TTC549 (cell line): ENCODE measurements at regions not wholly inside any gene's neighbourhood (a gene's known extent, or its start where the extent isn't known, plus 50 kb on each side); places are given as distances from the start of the nearest gene placed in this dataset.
"Not testable (repeated sequence)": the region's sequence is repeated elsewhere in the genome, so short reads cannot be mapped to it uniquely, and the experiment has no call there.

Experiments
- FAIRE-seq: peaks from 2 replicates; lab custom pipeline; 2012; peaks lifted over from hg19 to GRCh38; lab: Jason Lieb, UNC

DNA sequence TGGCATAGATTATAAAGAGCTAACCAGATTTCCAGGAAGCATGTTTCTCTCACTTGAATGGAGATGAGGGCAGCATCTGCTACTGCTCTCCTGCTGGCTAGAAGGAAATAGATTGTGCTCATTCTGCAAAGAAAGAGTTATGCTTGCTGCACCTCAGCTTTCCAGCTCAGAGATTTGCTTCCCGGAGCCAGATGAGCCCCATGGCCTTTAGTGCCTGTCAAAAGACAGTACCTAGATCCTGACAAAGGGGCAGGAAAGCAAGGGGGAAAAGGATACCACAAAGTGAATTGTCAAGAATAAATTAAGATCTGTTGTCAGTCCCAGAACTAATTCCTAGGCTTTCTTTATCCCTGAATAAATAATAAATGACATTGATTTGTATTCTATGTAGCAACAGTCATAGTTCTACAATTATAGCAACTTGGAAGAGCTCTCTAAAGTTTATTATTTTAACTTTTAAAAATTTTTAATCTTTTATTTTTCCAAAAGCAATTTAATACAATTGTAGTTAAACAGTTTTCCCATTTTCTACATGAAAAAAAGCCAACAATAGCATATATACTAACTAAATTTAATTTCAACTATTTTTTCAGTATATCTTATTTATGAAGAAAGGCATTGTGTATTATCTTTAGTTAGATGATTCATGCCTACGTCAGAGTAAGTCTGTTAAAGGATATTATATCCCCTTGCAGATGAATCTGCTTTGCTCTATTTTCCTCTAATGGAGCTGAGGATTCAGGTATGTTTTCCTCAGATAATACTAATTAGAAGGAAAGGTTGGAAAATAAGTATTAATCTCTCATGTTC is 306.1 kb upstream of the DDI1 start:
- FAIRE-seq: no peak

DNA sequence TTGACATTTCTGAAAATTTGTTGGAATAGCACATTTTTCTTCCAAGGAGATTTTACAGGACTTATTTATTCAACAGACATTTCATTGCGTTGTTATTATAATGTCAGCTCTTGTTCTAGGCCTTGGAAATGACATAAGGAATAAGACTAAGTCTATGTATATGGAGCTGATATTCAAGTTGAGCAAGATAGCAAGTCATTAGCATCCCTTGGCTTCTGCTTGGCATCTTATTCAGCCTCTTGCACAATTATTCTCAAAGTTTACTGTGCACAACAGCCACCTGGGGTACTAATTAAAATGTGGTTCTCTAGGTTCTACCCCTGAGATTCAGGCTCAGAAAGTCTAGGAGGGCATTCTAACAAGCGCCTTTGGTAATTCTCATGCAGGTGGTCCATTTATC is 304.8 kb upstream of the DDI1 start:
- no peak for FAIRE-seq

DNA sequence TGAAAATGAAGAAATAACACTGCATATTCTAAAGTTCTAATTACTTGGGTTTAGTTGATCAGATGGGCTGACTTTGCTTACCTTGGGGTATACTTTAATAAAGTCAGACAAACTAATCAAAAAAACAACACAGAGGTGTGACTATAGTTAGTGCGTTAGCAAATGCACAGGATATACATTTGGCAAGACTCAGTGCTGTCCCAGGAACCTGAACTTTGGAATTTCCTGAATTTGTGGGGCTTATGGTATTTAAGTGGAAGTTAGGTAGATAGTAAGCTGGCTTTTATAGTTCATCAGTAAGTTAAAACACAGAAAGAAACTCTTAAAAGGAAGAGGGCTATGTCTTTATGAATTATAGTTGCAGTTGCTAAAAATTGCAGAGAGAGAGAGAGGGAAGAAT is 302.6 kb upstream of the DDI1 start:
- FAIRE-seq: no peak

DNA sequence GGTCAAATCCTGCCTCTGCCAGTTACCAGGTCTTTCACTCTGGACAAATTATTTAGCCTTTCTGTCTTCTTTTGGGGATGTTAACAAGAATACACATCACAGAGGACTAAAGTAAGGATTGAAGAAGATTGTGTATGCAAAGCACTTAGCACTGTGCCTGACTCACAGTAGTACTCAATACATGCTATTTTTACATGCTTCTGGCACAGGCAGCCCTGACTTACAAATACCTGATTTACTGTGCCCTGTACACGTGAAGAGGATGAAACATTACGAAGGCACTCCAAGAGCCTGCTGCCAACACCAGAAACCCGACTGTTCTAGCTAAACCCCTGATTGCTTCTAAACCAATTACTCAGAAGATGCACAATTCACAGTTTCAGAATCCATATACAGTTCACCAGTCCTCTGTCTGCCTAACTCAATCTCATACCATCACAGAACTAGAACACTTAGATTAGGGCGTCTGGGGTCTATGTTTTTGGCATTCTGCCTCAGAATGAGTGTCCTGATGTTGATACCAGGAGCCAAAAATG is 300.9 kb upstream of the DDI1 start:
- FAIRE-seq: no peak

DNA sequence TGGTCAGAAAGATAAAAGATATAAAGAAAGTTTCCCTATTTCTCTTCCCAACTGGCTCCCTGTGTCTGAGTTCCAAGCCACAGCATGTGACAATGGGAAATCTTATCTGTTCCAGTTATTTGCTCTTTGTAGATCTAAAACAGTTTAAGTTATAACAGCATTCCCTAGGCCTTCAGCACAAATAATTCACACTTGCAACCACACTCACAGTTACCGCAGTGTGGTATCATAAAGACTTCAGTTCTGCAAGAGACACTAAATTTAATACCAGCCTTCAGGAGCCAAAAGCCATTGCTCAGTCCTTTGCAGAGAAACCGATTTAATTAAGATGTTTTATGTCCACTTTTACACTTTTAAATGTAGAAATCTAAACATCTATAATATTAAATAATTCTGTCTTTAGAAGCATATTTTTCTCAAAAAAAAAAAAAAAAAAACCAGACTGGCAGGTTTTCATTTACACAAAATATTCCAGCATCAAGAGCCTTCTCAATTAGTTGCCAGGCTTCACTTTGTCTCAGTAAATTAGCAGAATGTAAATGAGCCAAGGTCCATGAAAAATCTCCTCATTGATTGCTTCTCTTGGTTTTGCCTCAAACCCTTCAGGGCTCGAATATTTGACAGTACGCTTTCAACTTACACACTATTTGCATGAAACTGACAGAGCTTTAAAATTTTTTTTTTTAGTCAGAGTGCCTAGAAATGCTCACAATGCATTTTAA is 300.0 kb upstream of the DDI1 start:
- no peak for FAIRE-seq

DNA sequence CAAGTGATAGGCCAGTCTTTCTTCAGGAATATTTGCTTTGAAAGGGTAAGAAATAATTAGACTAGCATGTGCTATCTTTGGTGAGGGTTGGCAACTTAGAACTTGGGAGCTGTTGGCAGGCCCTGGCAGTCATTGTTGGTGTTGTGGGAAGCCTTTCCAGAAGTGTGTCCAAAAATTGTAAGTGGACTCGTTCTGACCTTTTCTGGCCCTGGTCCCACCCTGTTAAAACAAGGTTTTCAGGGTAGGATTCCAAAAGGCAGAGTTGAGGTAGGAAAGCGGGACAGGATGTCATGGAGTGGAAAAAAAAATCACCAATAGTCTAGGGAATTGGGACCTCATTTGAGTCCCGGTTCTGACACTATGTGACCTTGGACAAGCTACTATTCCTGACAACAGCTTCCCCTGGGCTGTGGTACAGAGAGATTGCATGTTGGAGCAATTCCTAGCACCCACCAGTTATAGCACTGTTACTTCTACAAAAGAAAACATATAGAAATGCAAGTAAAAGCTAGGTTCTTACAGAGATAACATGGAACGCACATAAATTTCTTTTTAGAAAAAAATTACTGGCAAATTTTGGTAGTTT is 299.3 kb upstream of the DDI1 start:
- FAIRE-seq: no peak

DNA sequence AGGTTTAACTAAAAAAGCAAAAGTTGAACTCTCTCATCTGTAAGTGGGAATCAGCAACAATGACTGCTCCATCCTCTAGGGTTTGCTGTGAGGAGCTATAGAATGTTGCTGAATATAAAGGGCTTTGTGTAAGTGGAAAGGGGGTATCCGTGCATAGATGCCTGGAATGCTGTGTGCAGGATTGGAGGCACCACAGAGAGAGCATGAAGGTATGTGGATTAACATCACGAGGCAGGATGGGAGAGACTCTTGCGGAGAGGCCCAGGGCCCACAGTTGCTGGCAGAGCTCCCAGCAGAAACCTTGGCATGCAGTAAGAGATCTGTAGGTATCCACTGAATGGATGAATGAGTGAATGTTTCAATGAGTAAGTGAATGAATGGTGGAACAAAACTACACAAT is 298.7 kb upstream of the DDI1 start:
- no peak for FAIRE-seq

DNA sequence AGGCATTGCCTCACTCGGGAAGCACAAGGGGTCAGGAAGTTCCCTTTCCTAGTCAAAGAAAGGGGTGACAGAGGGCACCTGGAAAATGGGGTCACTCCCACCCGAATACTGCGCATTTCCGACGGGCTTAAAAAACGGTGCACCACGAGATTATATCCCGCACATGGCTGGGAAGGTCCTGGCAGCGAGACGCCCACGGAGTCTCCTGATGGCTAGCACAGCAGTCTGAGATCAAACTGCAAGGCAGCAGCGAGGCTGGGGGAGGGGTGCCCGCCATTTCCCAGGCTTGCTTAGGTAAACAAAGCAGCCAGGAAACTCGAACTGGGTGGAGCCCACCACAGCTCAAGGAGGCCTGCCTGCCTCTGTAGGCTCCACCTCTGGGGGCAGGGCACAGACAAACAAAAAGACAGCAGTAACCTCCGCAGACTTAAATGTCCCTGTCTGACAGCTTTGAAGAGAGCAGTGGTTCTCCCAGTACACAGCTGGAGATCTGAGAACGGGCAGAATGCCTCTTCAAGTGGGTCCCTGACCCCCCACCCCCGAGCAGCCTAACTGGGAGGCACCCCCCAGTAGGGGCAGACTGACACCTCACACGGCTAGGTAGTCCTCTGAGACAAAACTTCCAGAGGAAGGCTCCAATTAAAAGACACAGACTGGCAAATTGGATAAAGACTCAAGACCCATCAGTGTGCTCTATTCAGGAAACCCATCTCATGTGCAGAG is 297.2 kb upstream of the DDI1 start:
- not testable (repeated sequence) for FAIRE-seq

DNA sequence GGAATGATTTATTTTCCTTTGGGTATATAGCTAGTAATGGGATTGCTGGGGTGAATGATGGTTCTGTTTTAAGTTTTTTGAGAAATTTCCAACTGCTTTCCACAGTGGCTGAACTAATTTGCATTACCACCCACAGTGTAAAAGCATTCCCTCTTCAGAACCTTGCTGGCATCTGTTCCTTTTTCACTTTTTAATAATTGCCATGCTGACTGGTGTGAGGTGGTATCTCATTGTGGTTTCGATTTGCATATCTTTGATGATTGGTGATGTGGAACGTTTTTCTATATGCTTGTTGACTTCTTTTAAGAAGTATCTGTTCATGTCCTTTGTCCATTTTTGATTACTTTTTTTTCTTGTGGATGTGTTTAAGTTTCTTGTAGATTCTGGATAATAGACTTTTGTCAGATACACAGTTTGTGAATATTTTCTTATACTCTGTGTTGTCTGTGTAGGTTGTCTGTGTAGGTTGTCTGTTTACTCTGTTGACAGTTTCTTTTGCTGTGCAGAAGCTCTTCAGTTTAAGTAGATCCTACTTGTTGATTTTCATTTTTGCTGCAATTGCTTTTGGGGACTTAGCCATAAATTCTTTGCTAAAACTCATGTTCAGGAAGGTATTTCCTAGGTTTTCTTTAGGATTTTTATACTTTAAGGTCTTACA is 291.8 kb upstream of the DDI1 start:
- FAIRE-seq: no peak

DNA sequence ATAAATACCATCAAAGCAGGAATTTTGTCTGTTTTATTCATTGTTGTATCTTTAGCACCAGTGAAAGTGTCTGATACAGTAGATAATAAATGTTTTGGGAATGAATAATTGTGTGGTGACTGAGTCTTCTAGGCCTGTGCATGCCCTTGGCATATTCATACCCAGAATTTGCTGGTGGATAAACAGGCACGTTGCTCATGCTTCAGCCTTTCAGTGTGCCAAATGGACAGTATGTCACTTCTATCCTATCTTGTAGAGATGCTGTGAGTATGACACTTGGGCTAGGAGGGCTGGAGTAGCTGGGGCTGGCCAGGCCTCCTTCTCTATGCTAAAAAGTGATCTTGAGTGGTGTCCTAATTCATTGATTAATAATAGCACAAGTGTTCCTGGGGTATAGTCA is 287.3 kb upstream of the DDI1 start:
- no peak for FAIRE-seq

DNA sequence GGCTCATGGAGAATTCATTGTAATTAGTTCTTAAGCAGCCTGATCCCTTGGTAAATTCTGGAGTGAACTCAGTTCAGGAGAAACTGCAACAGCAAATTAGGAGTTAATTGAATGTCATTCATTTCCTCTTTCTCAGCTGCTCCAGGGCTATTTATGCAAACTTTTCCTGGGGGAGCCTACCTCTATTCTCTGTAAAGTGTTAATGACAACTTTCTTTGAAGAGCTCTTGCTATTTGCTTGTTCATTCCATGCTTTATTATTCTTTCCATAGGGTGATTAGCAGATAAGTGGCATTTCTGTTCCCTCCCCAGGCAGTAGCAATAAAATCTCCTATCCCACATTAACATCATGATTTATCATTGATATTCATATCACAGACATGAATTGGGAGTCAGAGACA is 267.6 kb upstream of the DDI1 start:
- FAIRE-seq: no peak

DNA sequence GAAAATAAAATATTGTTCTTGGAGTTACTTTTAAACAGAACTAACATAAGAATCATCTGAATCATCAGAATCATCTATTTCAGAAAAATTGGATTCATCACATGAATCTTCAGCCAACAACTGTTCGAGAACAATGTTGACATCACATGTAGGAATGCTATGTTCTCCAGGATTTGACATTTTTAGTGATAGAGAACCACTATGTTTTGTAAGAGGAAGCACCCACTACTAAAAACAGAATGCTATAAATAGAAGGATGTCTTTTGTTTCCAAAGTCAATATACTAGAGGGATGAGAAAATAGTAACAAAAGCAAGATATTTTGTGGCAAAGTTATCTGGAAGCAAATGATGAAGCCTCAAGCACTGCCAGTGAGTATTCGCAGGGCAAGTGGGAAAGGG is 263.4 kb upstream of the DDI1 start:
- FAIRE-seq: no peak

DNA sequence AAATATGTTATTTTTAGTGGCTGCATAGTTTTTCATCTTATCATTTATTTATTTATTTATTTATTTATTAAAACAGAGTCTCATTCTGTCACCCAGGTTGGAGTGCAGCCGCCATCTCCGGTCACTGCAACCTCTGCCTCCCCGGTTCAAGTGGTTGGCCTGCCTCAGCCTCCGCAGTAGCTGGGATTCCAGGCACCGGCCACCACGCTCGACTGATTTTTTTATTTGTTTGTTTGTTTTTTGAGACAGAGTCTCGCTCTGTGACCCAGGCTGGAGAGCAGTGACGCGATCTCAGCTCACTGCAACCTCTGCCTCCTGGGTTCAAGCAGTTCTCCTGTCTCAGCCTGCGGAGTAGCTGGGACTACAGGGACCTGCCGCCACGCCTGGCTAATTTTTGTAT is 262.9 kb upstream of the DDI1 start:
- no peak for FAIRE-seq

DNA sequence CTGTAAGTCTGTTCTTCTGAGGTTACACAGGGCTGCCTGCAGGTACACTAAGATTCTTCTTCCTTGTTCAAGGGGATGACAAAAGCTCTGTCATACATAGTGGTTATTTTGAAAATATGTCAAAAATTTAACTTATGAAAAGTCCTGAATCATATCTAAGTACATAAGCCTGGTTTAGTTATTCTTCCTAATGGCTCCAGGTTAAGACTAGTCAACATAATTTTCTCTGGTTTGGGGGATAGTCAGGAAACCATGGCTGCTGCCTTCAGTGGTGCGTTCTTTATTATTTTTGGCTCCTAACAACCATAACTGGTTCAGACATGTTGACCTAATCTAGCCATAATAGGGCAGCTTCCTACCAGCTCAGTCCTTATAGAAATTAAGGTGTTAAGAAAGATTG is 257.4 kb upstream of the DDI1 start:
- no peak for FAIRE-seq

DNA sequence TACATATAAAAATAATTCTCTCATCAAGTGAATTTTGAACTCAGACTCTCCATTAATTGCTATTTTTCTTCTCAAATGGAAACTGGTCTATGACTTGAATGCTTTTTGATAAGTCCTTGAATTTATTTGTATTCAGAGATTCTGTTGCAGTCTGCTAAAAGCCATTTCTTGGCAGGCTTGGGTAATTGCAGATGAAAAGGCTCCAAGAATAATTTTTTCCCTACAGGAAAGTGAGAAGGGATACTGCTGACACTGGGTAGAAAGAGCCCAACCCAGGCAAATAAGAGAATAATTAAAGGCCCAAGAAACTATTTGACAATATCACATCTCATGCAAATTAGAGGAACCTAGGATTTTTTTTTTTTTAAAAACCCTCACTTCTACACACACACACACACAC is 246.5 kb upstream of the DDI1 start:
- FAIRE-seq: no peak

DNA sequence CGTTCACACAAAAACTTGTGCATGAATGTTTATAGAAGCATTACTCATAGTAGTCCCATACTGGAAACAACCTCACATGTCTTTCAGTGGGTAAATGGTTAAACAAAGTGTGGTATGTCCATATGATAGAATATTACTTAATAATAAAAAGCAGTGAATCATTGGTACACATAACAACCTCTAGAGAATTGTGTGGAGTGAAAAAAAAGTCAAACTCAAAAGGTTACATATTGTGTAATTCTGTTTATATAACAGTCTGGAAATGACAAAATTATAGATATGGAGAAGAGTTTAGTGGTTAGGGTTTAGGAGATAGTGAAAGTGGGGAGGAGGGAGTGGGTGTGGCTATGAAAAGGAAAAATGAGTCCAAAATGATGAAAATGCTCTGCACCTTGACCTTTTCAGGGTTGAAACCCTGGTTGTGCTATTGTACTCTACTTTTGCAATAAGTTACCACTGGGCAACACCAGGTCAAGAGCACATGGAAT is 243.4 kb upstream of the DDI1 start:
- no peak for FAIRE-seq

DNA sequence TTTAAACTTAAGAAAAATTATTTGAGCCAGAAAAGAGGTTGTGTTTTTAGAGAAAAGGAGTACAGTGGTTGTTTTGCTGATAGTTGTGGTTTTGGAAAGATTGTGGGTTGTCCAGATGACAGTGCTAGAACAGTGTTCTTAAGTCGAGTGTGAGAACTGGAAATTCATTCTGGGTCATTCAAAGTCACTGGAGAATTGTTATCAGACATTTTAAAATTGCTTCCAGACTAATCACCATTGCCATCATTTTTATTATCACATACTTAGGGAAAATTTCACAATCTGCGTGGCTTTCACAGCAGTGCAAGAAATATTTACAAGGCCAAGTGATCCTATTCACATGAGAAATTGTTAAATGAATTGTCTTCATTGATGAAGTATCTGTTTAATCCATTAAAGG is 242.2 kb upstream of the DDI1 start:
- FAIRE-seq: no peak

DNA sequence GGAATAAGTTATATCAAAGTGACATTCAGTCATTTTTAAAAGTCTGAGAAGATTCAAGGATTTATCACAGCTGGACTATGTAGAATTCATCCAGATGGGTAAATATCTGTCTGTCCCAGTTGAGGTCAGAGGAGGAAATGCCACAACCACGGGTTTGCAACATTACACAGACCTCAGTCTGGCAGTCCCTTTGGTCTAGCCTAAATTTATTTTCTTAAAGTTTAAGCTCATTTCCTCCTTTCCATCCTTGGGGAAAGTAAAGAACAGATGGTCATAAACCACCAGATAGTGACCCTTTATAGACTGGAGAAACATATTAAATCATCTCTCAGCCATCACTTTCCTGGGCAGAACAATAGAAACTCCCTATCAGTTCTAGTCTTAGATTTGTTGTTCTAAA is 238.4 kb upstream of the DDI1 start:
- FAIRE-seq: no peak

DNA sequence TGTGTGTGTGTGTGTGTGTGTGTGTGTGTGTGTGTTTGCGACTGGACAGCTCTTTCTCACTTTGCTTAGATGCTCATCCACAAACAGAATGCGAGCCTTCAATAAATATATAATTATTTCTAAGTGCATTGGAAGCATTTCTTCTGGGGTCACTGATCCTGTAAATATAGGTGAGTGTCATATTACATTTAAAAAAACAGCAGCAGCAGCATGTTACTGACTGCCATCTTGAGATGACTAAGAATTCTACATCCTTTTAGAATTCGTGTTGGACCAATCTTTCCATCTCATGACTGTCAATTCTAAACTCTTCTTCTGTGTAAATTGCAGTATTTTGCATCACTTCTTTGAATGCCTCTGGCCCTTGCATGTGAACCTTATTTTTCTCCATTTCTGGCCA is 238.0 kb upstream of the DDI1 start:
- no peak for FAIRE-seq

DNA sequence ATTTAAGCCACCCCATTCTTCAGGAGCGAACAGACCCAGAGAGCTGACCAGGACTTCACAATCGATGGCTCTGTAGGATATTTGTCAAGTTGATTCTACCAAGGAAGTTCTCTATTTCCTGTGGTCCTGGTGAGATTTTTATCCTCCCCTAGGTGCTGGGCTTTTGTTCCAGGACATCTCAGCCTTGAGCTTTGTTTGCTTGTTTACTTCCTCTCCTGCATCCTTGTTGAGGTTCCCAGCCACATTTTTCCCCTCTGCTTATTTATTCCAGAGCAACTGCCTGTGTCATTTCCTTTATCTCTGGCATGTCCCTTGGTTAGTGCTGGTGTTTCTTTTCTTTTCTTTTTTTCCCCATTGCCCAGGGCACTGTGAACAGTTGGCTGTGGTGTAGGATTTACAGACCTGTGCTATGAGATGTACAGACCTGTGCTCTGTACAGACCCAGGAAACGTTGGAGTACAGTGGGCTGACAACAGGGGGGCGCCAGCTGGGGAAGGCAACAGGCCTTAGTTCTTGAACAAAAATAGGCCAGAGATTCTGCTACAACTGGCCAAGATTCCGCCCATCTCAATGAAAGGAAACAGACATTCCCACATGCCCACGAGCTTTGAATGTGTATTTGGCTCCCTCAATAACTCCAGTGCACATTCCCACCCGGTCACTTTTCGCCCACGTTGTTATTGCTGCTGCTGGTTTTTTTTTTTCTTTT is 235.9 kb upstream of the DDI1 start:
- FAIRE-seq: no peak

DNA sequence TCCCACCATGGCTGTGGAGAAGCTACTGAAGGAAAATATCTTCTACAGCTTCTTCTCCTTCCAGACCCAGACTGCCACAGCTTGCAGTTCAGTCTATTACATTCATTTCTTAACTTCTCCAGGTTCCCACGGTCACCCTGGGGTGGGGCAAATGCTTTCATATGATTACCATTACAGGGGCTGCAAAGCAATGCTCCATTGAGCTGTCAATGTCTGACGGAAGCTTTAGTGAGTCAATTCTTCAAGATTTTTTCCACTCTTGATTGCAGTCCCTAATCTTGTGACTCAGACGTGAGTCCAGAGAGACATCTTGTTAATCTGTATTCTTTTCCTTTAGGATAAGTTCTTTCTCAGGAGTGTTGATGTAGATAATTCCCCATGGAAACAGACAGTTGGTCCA is 233.4 kb upstream of the DDI1 start:
- no peak for FAIRE-seq

DNA sequence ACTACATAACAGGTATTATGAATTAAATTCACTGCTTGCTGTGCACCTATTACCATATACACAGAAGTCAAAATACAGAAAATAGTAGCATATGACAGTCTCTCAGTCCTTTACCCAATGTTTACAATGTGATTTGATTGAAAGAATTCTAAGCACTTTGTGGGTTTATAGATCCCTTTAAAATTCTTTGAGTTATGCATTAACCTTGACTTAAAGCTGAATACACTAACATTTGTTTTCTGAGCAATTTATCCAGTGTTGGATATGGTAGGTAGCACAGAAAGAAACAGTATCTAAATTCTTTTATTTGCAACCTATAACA is 230.8 kb upstream of the DDI1 start:
- no peak for FAIRE-seq
